Stimulated activated naive CD8-positive, alpha-beta T cell treated with anti-CD3 and anti-CD28 coated beads, Interleukin-15, Interleukin-2, amounts not matched to agents 100 ng/mL and 50 ng/mL, for 24 hours (primary cell): ENCODE measurements at regions not wholly inside any gene's neighbourhood (a gene's known extent, or its start where the extent isn't known, plus 50 kb on each side); places are given as distances from the start of the nearest gene placed in this dataset.

ENCODE experiments used
- H3K27ac Mint-ChIP-seq: one replicate; pipeline ENCODE4 v1.8.0; 2021; ENCODE audit warnings: mild to moderate bottlenecking, mixed read lengths
- H3K27me3 Mint-ChIP-seq: one replicate; pipeline ENCODE4 v1.8.0; 2021; ENCODE audit warnings: mixed read lengths
- H3K36me3 Mint-ChIP-seq: one replicate; pipeline ENCODE4 v1.8.0; 2021; ENCODE audit warnings: low read depth, mixed read lengths
- H3K4me1 Mint-ChIP-seq: one replicate; pipeline ENCODE4 v1.8.0; 2021; ENCODE audit warnings: low read depth, mixed read lengths
- H3K4me3 Mint-ChIP-seq: one replicate; pipeline ENCODE4 v1.8.0; 2021; ENCODE audit warnings: mild to moderate bottlenecking, mixed read lengths
- H3K9me3 Mint-ChIP-seq: one replicate; pipeline ENCODE4 v1.8.0; 2021; ENCODE audit warnings: mixed read lengths

DNA sequence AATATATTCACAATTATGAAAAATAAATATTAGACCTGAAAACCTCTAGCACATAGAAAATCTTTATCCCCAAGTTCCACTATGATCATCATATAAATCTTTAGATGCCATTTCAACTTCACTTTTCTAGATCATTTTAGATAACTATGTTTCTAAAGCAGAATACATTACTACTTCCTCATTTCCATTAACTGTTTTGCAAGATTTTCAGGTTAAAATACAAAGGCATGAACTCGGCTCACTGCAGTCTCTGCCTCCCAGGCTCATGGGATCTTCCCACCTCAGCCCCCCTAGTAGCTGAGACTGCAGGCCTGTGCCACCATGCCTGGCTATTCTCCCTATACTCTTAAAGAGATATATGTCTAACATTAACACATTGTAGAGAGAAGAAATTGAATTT is 1365.9 kb upstream of the AGA start:
- H3K9me3 Mint-ChIP-seq: no peaks in the 10 kb centered on the region
- no peaks in the 10 kb centered on the region for H3K36me3 Mint-ChIP-seq
- no peaks in the 10 kb centered on the region for H3K4me1 Mint-ChIP-seq
- H3K27me3 Mint-ChIP-seq: no peaks in the 10 kb centered on the region
- H3K27ac Mint-ChIP-seq: no peak overlapping the region
- no peak overlapping the region for H3K4me3 Mint-ChIP-seq

- no peak overlapping the region for H3K4me3 Mint-ChIP-seq
- H3K27me3 Mint-ChIP-seq: no peaks in the 10 kb centered on the region
- no peaks in the 10 kb centered on the region for H3K36me3 Mint-ChIP-seq
- H3K4me1 Mint-ChIP-seq: no peaks in the 10 kb centered on the region
- no peak overlapping the region for H3K27ac Mint-ChIP-seq
- H3K9me3 Mint-ChIP-seq: no peaks in the 10 kb centered on the region
Measured at GRCh38 chr4:178809921-178810320, 1367.7 kb upstream of the AGA start.

GRCh38 chr4:178811356-178811755 is 1369.1 kb upstream of the AGA start:
- Mint-ChIP-seq H3K9me3 (peaks cover 5% of the 10 kb centered on the region), H3K27me3 (no peaks in the 10 kb centered on the region), H3K36me3 (no peaks in the 10 kb centered on the region), H3K4me3 (no peak overlapping the region), H3K4me1 (no peaks in the 10 kb centered on the region), H3K27ac (no peak overlapping the region)

GRCh38 chr4:178812866-178813265 is 1370.6 kb upstream of the AGA start:
- H3K36me3 Mint-ChIP-seq: no peaks in the 10 kb centered on the region

GRCh38 chr4:178814908-178815307 is 1372.7 kb upstream of the AGA start:
- Mint-ChIP-seq H3K36me3 (no peaks in the 10 kb centered on the region), H3K27me3 (no peaks in the 10 kb centered on the region), H3K4me1 (no peaks in the 10 kb centered on the region), H3K9me3 (peaks cover 8% of the 10 kb centered on the region), H3K27ac (no peak overlapping the region), H3K4me3 (no peak overlapping the region)

More at GRCh38 chr4:178812866-178813265, 1370.6 kb upstream of the AGA start:
- no peak overlapping the region for H3K27ac Mint-ChIP-seq
- H3K27me3 Mint-ChIP-seq: no peaks in the 10 kb centered on the region
- peaks cover 5% of the 10 kb centered on the region for H3K9me3 Mint-ChIP-seq
- H3K4me1 Mint-ChIP-seq: no peaks in the 10 kb centered on the region
- no peak overlapping the region for H3K4me3 Mint-ChIP-seq

GRCh38 chr4:178823673-178824295 is 1381.5 kb upstream of the AGA start:
- H3K4me1 Mint-ChIP-seq: no peaks in the 10 kb centered on the region
- H3K27ac Mint-ChIP-seq: no peak overlapping the region
- no peaks in the 10 kb centered on the region for H3K36me3 Mint-ChIP-seq
- no peaks in the 10 kb centered on the region for H3K27me3 Mint-ChIP-seq
- H3K4me3 Mint-ChIP-seq: no peak overlapping the region
- peaks cover 10% of the 10 kb centered on the region for H3K9me3 Mint-ChIP-seq

DNA sequence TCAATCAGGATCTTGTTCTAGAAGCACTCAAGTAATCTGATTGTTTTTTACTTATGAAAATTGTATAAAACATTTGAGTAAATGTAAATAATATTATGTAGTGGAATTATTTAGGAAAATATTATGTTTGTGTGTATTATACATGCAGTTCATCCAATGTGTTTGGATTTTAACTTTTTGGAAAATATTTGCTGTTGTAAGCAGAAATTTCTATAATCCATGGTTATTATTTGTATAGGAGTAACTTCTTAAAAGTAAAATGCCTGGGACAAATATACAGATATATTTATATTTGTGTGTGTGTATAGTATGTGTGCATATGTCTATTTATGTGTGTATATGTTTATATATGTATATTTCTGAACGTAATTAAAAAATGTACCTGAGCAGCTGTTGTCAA is 1394.6 kb upstream of the AGA start:
- H3K4me1 Mint-ChIP-seq: no peaks in the 10 kb centered on the region
- H3K27ac Mint-ChIP-seq: no peak overlapping the region
- no peak overlapping the region for H3K4me3 Mint-ChIP-seq
- H3K9me3 Mint-ChIP-seq: peaks cover 7% of the 10 kb centered on the region
- H3K36me3 Mint-ChIP-seq: no peaks in the 10 kb centered on the region
- H3K27me3 Mint-ChIP-seq: no peaks in the 10 kb centered on the region

GRCh38 chr4:178838776-178839175 is 1396.5 kb upstream of the AGA start:
- H3K27ac Mint-ChIP-seq: no peak overlapping the region
- no peak overlapping the region for H3K4me3 Mint-ChIP-seq
- H3K36me3 Mint-ChIP-seq: no peaks in the 10 kb centered on the region
- no peaks in the 10 kb centered on the region for H3K27me3 Mint-ChIP-seq
- H3K4me1 Mint-ChIP-seq: no peaks in the 10 kb centered on the region
- peaks cover 7% of the 10 kb centered on the region for H3K9me3 Mint-ChIP-seq

- Mint-ChIP-seq H3K9me3 (no peaks in the 10 kb centered on the region), H3K36me3 (no peaks in the 10 kb centered on the region), H3K4me1 (no peaks in the 10 kb centered on the region), H3K27me3 (no peaks in the 10 kb centered on the region), H3K27ac (no peak overlapping the region), H3K4me3 (no peak overlapping the region)
Measured at GRCh38 chr4:178856139-178856800, 1414.0 kb upstream of the AGA start.

- no peaks in the 10 kb centered on the region for H3K4me1 Mint-ChIP-seq
- H3K27me3 Mint-ChIP-seq: no peaks in the 10 kb centered on the region
Measured at GRCh38 chr4:178871476-178871875, 1429.2 kb upstream of the AGA start.

DNA sequence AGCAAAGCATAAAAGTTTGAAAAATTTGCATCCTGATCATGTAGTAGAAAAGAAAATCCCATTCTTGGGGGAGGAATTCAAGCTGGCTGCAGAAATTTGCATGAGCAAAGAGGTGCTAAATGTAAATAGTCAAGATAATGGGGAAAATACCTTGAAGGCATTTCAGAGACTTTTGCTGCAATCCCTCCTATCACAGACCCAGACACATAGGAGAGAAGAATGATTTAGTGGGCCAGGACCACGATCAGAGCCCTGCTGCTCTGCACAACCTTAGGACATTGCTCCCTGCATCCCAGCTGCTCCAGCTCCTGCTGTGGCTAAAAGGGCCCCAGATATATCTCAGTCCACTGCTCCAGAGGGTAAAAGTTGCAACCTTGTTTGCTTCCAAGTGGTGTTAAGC is 1439.7 kb upstream of the AGA start:
- Mint-ChIP-seq H3K9me3 (no peaks in the 10 kb centered on the region), H3K27ac (no peak overlapping the region), H3K36me3 (no peaks in the 10 kb centered on the region), H3K27me3 (no peaks in the 10 kb centered on the region), H3K4me1 (no peaks in the 10 kb centered on the region), H3K4me3 (no peak overlapping the region)

More at GRCh38 chr4:178871476-178871875, 1429.2 kb upstream of the AGA start:
- Mint-ChIP-seq H3K27ac (no peak overlapping the region), H3K9me3 (no peaks in the 10 kb centered on the region), H3K4me3 (no peak overlapping the region), H3K36me3 (no peaks in the 10 kb centered on the region)

DNA sequence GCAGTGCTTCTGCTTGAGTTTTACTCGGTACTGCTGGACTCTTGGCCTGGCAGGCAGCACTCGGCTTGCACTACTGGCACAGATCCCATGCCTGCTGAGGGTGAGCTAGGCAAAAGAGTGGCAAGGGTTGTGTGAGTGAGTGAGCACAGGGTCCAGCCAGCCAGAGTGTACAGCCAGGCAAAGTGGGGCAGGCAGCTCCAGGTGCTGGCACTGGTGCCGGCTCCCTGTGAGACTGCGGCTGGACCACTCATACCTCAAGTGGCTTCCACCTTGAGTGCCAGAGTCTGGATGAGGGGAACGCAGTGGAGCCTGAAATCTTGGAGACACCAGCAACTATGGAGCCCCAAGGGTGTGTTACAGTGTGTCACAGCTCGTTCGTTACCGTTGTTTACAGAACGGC is 1451.9 kb upstream of the AGA start:
- H3K4me1 Mint-ChIP-seq: no peaks in the 10 kb centered on the region
- H3K27ac Mint-ChIP-seq: no peak overlapping the region
- no peaks in the 10 kb centered on the region for H3K36me3 Mint-ChIP-seq
- H3K9me3 Mint-ChIP-seq: peaks cover 7% of the 10 kb centered on the region
- no peak overlapping the region for H3K4me3 Mint-ChIP-seq
- no peaks in the 10 kb centered on the region for H3K27me3 Mint-ChIP-seq

- H3K9me3 Mint-ChIP-seq: no peaks in the 10 kb centered on the region
- no peak overlapping the region for H3K4me3 Mint-ChIP-seq
Measured at GRCh38 chr4:178899084-178899483, 1456.8 kb upstream of the AGA start.

DNA sequence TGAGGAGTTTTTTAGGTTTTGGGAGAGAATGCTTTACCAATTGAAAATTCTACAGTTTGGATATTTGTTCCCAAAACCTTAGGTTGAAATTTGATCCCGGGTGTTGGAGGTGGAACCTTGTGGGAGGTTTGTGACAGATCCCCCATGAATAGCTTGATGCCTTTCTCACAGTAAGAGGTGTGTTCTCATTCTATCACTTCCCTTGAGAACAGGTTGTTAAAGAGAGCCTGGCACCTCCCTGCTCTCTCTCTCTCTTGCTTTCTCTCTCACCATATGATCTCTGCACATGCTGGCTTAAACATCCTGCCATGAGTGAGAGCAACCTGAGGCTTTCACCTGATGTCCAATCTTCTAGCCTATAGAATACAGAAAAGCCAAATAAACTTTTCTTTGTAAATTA is 1475.5 kb upstream of the AGA start:
- H3K4me3 Mint-ChIP-seq: no peak overlapping the region
- no peak overlapping the region for H3K27ac Mint-ChIP-seq
- H3K4me1 Mint-ChIP-seq: no peaks in the 10 kb centered on the region
- no peaks in the 10 kb centered on the region for H3K27me3 Mint-ChIP-seq
- no peaks in the 10 kb centered on the region for H3K36me3 Mint-ChIP-seq
- peaks cover 4% of the 10 kb centered on the region for H3K9me3 Mint-ChIP-seq

More at GRCh38 chr4:178899084-178899483, 1456.8 kb upstream of the AGA start:
- Mint-ChIP-seq H3K27ac (no peak overlapping the region), H3K4me1 (no peaks in the 10 kb centered on the region), H3K36me3 (no peaks in the 10 kb centered on the region), H3K27me3 (no peaks in the 10 kb centered on the region)

GRCh38 chr4:178937130-178937529 is 1494.9 kb upstream of the AGA start:
- Mint-ChIP-seq H3K27ac (no peak overlapping the region), H3K4me1 (no peaks in the 10 kb centered on the region), H3K4me3 (no peak overlapping the region), H3K27me3 (no peaks in the 10 kb centered on the region), H3K9me3 (peaks cover 13% of the 10 kb centered on the region), H3K36me3 (no peaks in the 10 kb centered on the region)

DNA sequence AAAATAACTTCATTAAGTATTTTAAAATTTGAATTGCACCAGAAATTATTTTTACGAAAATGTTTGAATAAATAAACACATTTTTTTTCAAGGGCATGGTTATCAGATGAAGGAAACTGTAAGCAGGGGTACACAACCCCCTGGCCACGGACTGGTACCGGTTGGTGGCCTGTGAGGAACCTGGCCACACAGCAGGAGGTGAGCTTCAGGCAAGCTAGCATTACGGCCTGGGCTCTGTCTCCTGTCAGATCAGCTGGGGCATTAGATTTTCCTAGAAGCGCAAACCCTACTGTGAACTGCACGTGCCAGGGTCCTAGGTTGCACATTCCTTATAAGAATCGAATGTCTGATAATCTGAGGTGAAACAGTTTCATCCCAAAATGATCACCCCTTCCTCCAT is 1499.7 kb upstream of the AGA start:
- Mint-ChIP-seq H3K36me3 (no peaks in the 10 kb centered on the region), H3K4me3 (no peak overlapping the region), H3K27me3 (no peaks in the 10 kb centered on the region), H3K4me1 (no peaks in the 10 kb centered on the region), H3K9me3 (peaks cover 17% of the 10 kb centered on the region), H3K27ac (no peak overlapping the region)
